GM23338 (cell line): ENCODE measurements at regions not wholly inside any gene's neighbourhood (a gene's known extent, or its start where the extent isn't known, plus 50 kb on each side); places are given as distances from the start of the nearest gene placed in this dataset.
A peak's percentile ranks its signal among the peaks of the same experiment; 100 is the strongest.

Source experiments
- ATAC-seq: fragments of 200-7000 bp; cut with Tn5 transposase; 3 replicates; pipeline ENCODE4 v1.9.1; 2020
- DNase-seq: peaks from one replicate; pipeline ENCODE4 v3.0.0-alpha.2; 2015; ENCODE audit warnings: low spot score
- H2AFZ ChIP-seq: fragments of 200-600 bp; sonication (generic); 2 replicates; pipeline ENCODE4 v1.8.0; 2016; ENCODE audit warnings: antibody characterized with exemption, mild to moderate bottlenecking, moderate library complexity
- H3F3A ChIP-seq: fragments of 200-600 bp; sonication (generic); replicated peaks from 2 replicates; pipeline ENCODE4 v1.8.0; 2017; ENCODE audit warnings: antibody characterized with exemption, mixed run types, low read depth
- H3K27ac ChIP-seq: fragments of 200-600 bp; sonication (generic); 2 replicates; pipeline ENCODE4 v1.6.1; 2016; ENCODE audit warnings: low read depth
- H3K27me3 ChIP-seq: fragments of 200-600 bp; sonication (generic); 2 replicates; pipeline ENCODE4 v1.8.0; 2016; ENCODE audit warnings: mild to moderate bottlenecking, mixed run types, moderate library complexity; ENCODE audit not compliant: insufficient read depth
- H3K36me3 ChIP-seq: fragments of 200-600 bp; sonication (generic); 2 replicates; pipeline ENCODE4 v1.8.0; 2016; ENCODE audit warnings: mild to moderate bottlenecking; ENCODE audit not compliant: insufficient read depth
- H3K4me1 ChIP-seq: fragments of 200-600 bp; sonication (generic); 2 replicates; pipeline ENCODE4 v1.8.0; 2016; ENCODE audit warnings: mild to moderate bottlenecking, moderate library complexity; ENCODE audit not compliant: insufficient read depth
- H3K4me2 ChIP-seq: fragments of 200-600 bp; sonication (generic); 2 replicates; pipeline ENCODE4 v1.7.1; 2017; ENCODE audit warnings: mixed run types
- H3K4me3 ChIP-seq: fragments of 200-600 bp; sonication (generic); 2 replicates; pipeline ENCODE4 v1.6.1; 2016; ENCODE audit warnings: mixed run types
- H3K79me2 ChIP-seq: fragments of 200-600 bp; sonication (generic); replicated peaks from 2 replicates; pipeline ENCODE4 v1.8.0; 2017; ENCODE audit warnings: mild to moderate bottlenecking; ENCODE audit not compliant: insufficient read depth
- H3K9me2 ChIP-seq: fragments of 200-600 bp; sonication (generic); 2 replicates; pipeline ENCODE4 v1.8.0; 2017; ENCODE audit not compliant: insufficient read depth
- H4K20me1 ChIP-seq: fragments of 200-600 bp; sonication (generic); replicated peaks from 2 replicates; pipeline ENCODE4 v1.8.0; 2017; ENCODE audit warnings: mild to moderate bottlenecking; ENCODE audit not compliant: insufficient read depth
- H3K27ac Mint-ChIP-seq: 2 replicates; pipeline ENCODE4 v1.8.0; 2020; ENCODE audit warnings: inconsistent platforms, mild to moderate bottlenecking, moderate library complexity, mixed read lengths
- H3K27me3 Mint-ChIP-seq: 3 replicates; pipeline ENCODE4 v1.8.0; 2022; ENCODE audit warnings: low read depth, mild to moderate bottlenecking, moderate library complexity, mixed read lengths, inconsistent platforms; ENCODE audit not compliant: insufficient read depth, poor library complexity
- H3K36me3 Mint-ChIP-seq: 3 replicates; pipeline ENCODE4 v1.8.0; 2021; ENCODE audit warnings: low read depth, mild to moderate bottlenecking, inconsistent platforms, moderate library complexity, mixed read lengths
- H3K4me1 Mint-ChIP-seq: 3 replicates; pipeline ENCODE4 v1.8.0; 2020; ENCODE audit warnings: mild to moderate bottlenecking, inconsistent platforms, mixed read lengths
- H3K4me3 Mint-ChIP-seq: 3 replicates; pipeline ENCODE4 v1.8.0; 2021; ENCODE audit warnings: moderate library complexity, mild to moderate bottlenecking, inconsistent platforms, mixed read lengths
- H3K9me3 Mint-ChIP-seq: 3 replicates; pipeline ENCODE4 v1.8.0; 2020; ENCODE audit warnings: moderate library complexity, mild to moderate bottlenecking, inconsistent platforms, mixed read lengths
- EZH2 ChIP-seq: fragments of 200-600 bp; sonication (generic); IDR thresholded peaks from one replicate; pipeline ENCODE4 v1.8.0; 2017; ENCODE audit warnings: antibody characterized with exemption, mild to moderate bottlenecking, low read depth; ENCODE audit not compliant: unreplicated experiment
- EZH2phosphoT487 ChIP-seq: fragments of 200-600 bp; sonication (generic); IDR thresholded peaks from one replicate; pipeline ENCODE4 v1.8.1; 2018; ENCODE audit warnings: antibody characterized with exemption; ENCODE audit not compliant: unreplicated experiment
- JUNB ChIP-seq: IDR thresholded peaks from one replicate; pipeline ENCODE4 v1.6.1; 2016; ENCODE audit warnings: antibody characterized with exemption; ENCODE audit not compliant: unreplicated experiment
- NANOG ChIP-seq: IDR thresholded peaks from 2 replicates; pipeline ENCODE4 v1.6.1; 2016; ENCODE audit warnings: antibody characterized with exemption, borderline replicate concordance
- POLR2AphosphoS5 ChIP-seq: IDR thresholded peaks from 2 replicates; pipeline ENCODE4 v1.6.1; 2016; ENCODE audit warnings: antibody characterized with exemption, low read depth
- REST ChIP-seq: IDR thresholded peaks from one replicate; pipeline ENCODE4 v1.6.1; 2018; ENCODE audit warnings: antibody characterized with exemption; ENCODE audit not compliant: unreplicated experiment
- STAT1 ChIP-seq: IDR thresholded peaks from one replicate; pipeline ENCODE4 v1.6.1; 2016; ENCODE audit warnings: antibody characterized with exemption; ENCODE audit not compliant: unreplicated experiment
- ZNF331 ChIP-seq: fragments of 250-450 bp; sonication (Bioruptor Pico); IDR thresholded peaks from 2 replicates; pipeline ENCODE4 v1.5.0; 2020; ENCODE audit warnings: low read depth, mild to moderate bottlenecking, moderate library complexity
- TF ChIP-seq, protein P1 (sequence below), 2 experiments: fragments of 200-600 bp in 1 of 2; sonication (generic) in 1 of 2; conservative IDR thresholded peaks; 2 replicates each; pipeline versions ENCODE4 v1.5.1 to v1.6.1; 2016 to 2017; ENCODE audit warnings: antibody characterized with exemption in 2 of 2, low read depth in 2 of 2, mild to moderate bottlenecking in 2 of 2, moderate library complexity in 1 of 2

GRCh38 chrX:7586126-7586525 is 256.8 kb upstream of the VCX start:
- H3K27me3 Mint-ChIP-seq, result no peaks in the 10 kb centered on the region
- no peaks in the 10 kb centered on the region for H4K20me1 ChIP-seq
- TF ChIP-seq, protein P1, sequence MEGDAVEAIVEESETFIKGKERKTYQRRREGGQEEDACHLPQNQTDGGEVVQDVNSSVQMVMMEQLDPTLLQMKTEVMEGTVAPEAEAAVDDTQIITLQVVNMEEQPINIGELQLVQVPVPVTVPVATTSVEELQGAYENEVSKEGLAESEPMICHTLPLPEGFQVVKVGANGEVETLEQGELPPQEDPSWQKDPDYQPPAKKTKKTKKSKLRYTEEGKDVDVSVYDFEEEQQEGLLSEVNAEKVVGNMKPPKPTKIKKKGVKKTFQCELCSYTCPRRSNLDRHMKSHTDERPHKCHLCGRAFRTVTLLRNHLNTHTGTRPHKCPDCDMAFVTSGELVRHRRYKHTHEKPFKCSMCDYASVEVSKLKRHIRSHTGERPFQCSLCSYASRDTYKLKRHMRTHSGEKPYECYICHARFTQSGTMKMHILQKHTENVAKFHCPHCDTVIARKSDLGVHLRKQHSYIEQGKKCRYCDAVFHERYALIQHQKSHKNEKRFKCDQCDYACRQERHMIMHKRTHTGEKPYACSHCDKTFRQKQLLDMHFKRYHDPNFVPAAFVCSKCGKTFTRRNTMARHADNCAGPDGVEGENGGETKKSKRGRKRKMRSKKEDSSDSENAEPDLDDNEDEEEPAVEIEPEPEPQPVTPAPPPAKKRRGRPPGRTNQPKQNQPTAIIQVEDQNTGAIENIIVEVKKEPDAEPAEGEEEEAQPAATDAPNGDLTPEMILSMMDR (conservative IDR thresholded peaks at IDR 0.05; ENCODE audit: low read depth in 2 of 2), result peak; percentile 49 to 61
- TF ChIP-seq EZH2, result no peak
- H3K36me3 Mint-ChIP-seq, result no peaks in the 10 kb centered on the region
- no peak overlapping the region for H3K4me3 Mint-ChIP-seq
- no peak overlapping the region for H2AFZ ChIP-seq
- H3K4me3 ChIP-seq, result no peak overlapping the region
- H3K27me3 ChIP-seq, result no peaks in the 10 kb centered on the region
- H3K36me3 ChIP-seq, result no peaks in the 10 kb centered on the region
- peak; percentile 48 for DNase-seq
- H3K4me1 Mint-ChIP-seq, result no peaks in the 10 kb centered on the region
- no peaks in the 10 kb centered on the region for H3K79me2 ChIP-seq
- no peak overlapping the region for H3K27ac Mint-ChIP-seq
- no peak overlapping the region for H3K27ac ChIP-seq
- H3F3A ChIP-seq, result no peaks in the 10 kb centered on the region
- no peak overlapping the region for H3K4me2 ChIP-seq
- H3K9me3 Mint-ChIP-seq, result no peaks in the 10 kb centered on the region
- H3K4me1 ChIP-seq, result no peaks in the 10 kb centered on the region
- H3K9me2 ChIP-seq, result no peaks in the 10 kb centered on the region
- ATAC-seq, result no peak

- Histone ChIP-seq H3K4me3 (no peak overlapping the region), H3K27me3 (no peaks in the 10 kb centered on the region), H3K36me3 (no peaks in the 10 kb centered on the region), H4K20me1 (no peaks in the 10 kb centered on the region), H3K4me2 (no peak overlapping the region), H3K4me1 (no peaks in the 10 kb centered on the region), H3K27ac (no peak overlapping the region), H3K79me2 (no peaks in the 10 kb centered on the region), H3F3A (no peaks in the 10 kb centered on the region), H3K9me2 (no peaks in the 10 kb centered on the region), H2AFZ (no peak overlapping the region)
- no peaks in the 10 kb centered on the region for H3K4me1 Mint-ChIP-seq
- no peaks in the 10 kb centered on the region for H3K36me3 Mint-ChIP-seq
- no peak for ATAC-seq
- H3K9me3 Mint-ChIP-seq, result no peaks in the 10 kb centered on the region
- no peak for DNase-seq
- H3K27me3 Mint-ChIP-seq, result no peaks in the 10 kb centered on the region
- TF ChIP-seq JUNB (no peak), STAT1 (no peak), NANOG (no peak), POLR2AphosphoS5 (no peak), ZNF331 (CRISPR knock-in tag) (no peak)
- TF ChIP-seq, protein P1 (conservative IDR thresholded peaks at IDR 0.05; ENCODE audit: low read depth in 2 of 2), result no peak
- no peak overlapping the region for H3K27ac Mint-ChIP-seq
- no peak overlapping the region for H3K4me3 Mint-ChIP-seq
Observed at GRCh38 chrX:7582191-7582590, 260.8 kb upstream of the VCX start.

DNA sequence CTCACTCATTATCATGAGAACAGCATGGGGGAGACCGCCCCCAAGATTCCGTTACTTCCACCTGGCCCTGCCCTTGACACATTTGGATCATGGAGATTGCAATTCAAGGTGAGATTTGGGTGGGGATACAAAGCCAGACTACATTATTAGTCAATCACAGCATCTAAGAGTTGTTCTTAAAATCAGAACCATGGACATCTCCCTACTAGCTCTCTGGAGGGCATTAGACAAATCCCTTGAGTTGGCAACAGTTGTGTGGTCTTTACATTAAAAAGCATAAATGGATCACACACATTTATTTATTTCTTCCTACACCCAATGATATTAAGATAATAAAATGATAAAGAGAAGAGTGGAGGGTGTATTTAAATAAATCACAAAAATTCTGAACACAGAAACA is 262.8 kb upstream of the VCX start:
- Mint-ChIP-seq H3K9me3 (no peaks in the 10 kb centered on the region), H3K27ac (no peak overlapping the region), H3K4me3 (no peak overlapping the region), H3K27me3 (no peaks in the 10 kb centered on the region), H3K36me3 (no peaks in the 10 kb centered on the region), H3K4me1 (no peaks in the 10 kb centered on the region)
- Histone ChIP-seq H2AFZ (no peak overlapping the region), H3K4me3 (no peak overlapping the region), H3F3A (no peaks in the 10 kb centered on the region), H4K20me1 (no peaks in the 10 kb centered on the region), H3K9me2 (no peaks in the 10 kb centered on the region), H3K27ac (no peak overlapping the region), H3K4me1 (no peaks in the 10 kb centered on the region), H3K4me2 (no peak overlapping the region), H3K27me3 (no peaks in the 10 kb centered on the region), H3K79me2 (no peaks in the 10 kb centered on the region), H3K36me3 (no peaks in the 10 kb centered on the region)
- TF ChIP-seq JUNB (no peak), EZH2phosphoT487 (no peak), POLR2AphosphoS5 (no peak), REST (peak; percentile 65), EZH2 (no peak)
- ATAC-seq (no peak), DNase-seq (no peak)
